Activated CD8-positive, alpha-beta memory T cell treated with anti-CD3 and anti-CD28 coated beads for 1 hour (primary cell): ENCODE measurements at regions not wholly inside any gene's neighbourhood (a gene's known extent, or its start where the extent isn't known, plus 50 kb on each side); places are given as distances from the start of the nearest gene placed in this dataset.
"Not testable (repeated sequence)": the region's sequence is repeated elsewhere in the genome, so short reads cannot be mapped to it uniquely, and the experiment has no call there.

Source experiments
- DNase-seq, 2 donors: peaks; one replicate each; pipeline ENCODE4 v3.0.0-alpha.2; 2020; ENCODE audit warnings: low read depth in 1 of 2; ENCODE audit errors: extremely low read depth in 1 of 2

DNA sequence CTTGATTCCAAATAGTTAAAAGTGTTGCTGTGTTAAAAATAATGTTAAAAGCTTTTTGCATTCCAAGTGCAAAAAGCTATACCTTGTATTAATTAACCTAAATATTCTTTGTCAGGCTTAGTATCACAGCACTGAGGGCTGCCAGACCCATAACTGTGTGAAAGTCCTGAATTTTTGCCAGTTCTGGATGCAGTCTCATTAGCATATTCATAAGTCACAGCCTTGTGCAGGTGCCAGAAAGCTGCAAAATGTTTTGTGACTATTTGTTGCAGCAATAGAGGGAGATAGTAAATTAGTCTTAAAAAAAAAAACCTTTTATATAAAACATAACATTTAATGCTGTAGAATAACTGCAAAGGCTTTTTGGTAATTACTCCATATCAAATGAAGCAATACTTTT is 56.6 kb downstream of the SLITRK1 start:
- DNase-seq = no peak

DNA sequence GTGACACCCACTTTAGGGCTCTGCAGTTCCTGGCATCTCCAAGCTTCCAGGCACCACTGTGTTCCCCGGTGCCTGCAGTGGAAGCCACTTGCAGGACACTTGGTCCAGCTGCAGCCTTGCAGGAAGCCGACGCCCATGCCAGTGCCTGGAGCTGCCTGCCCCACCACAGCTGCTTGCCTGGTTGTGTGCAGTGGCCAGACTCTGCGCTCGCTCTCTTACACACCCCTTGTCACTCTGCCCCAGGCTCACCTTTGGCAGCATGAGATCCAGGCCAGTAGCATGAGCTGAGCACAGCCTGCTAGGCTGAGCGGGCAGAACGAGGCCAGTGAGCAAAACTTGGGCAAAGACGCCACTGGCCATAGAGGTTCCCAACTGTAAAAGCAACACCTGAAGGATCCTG is 57.7 kb downstream of the SLITRK1 start:
- DNase-seq = no peak

DNA sequence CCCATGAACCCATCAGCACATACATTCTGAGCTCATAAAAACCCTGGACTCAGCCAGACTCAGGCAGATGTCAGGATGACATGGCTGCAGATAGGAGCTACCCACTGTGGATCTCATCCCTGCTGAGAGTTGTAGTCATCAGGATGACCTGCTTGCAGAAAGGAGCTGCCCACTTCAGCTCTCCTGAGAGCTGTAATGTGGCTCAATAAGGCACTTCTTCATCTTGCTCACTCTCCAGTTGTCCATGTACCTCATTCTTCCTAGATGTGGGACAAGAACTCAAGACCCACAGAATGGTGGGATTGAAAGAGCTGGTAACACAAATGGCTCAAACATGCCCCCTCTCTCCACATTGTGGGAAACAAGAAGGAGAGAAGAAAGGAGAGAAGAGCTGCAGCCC is 58.2 kb downstream of the SLITRK1 start:
- DNase-seq = no peak

DNA sequence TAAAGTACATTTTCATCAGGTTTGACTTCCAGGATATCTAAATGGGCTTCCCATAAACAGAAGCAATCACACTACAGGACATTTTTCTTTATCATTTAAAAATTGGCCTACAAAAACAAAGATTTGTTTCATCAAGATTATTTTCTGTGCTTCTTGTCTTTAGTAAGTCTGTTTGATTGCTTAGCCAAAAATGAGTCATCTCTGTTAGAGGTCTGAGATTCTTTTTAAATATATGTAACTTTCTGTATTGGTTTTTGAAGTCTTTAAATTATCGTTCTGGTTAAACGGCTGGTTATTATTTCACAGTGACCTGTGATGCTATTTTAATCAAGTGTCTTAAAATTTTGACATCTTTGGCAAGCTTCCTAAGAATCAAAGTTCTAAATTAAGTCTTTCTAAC is 62.7 kb downstream of the SLITRK1 start:
- DNase-seq = no peak

DNA sequence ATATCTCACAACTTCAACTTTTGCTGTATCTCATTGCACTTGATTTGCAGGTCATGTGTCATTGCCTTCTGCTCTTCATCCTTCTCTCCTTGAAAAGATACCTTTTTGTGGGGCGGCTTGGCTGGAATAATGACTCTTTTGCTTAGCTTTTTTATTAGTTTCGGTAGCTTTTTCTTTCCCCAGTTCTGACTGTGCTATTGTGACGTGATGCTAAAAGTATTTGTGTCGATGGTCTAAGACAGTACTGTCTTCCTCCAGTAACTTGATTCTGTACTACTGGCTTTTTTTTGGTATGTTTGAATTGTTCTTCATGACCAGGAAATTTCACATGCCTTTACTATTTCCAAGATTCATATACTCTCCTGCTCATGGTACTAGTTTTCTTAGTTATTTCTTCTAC is 63.1 kb downstream of the SLITRK1 start:
- no peak for DNase-seq

DNA sequence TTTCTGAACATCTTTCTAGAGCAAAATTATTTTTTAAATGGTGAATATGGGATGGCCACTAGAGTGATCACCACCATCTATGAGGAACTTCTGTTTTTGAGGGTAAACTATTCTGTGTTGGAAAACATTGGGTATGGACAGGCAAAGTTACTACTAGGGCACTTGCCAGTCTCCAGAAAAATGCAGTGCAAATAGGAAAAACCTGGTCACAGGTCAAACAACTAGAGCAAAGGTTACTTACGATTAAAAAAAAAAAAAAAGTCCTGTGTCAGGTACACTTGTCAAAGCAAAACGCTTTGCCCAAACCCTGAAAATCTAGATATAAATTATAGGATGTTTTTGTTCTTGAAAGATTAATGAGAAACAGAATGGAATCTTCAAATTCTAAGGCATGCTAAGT is 66.2 kb downstream of the SLITRK1 start:
- DNase-seq = no peak

DNA sequence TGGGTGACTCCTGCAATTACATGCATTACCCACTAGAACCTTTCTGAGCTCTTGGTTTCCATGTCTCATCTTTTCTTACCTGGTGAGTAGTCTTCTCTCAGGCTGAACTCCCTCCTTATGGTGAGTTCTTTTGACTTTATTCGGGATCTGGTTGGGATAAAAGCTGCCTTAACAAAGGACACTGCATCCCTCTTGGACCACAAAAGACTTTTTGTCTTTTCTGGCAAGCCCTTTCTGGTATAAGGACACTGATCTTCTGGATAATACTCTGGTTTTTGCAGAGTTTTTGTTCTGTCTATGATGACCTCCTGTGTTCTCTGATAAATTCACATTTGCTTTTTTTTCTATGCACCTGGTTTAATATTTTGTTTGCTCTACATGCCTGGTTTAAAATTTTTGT is 66.7 kb downstream of the SLITRK1 start:
- DNase-seq = no peak

DNA sequence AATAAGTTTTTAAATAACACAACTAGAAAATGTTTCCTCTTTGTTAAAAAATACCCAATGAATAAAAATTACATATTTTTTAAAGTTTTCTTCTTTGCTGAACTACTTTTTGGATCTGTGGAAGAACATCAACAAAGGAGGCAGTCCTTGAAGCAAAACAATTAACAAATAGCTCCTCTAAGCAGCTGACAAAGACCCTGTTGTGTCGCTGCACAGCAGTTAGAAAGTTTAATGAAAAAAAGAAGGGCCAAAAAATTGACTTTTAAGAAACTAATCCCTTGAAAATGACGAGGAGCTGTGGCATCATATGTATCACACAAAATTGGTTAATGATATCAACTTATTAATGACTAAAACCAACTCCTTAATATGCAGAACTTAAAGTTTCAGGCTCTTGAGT is 72.1 kb downstream of the SLITRK1 start:
- no peak for DNase-seq

DNA sequence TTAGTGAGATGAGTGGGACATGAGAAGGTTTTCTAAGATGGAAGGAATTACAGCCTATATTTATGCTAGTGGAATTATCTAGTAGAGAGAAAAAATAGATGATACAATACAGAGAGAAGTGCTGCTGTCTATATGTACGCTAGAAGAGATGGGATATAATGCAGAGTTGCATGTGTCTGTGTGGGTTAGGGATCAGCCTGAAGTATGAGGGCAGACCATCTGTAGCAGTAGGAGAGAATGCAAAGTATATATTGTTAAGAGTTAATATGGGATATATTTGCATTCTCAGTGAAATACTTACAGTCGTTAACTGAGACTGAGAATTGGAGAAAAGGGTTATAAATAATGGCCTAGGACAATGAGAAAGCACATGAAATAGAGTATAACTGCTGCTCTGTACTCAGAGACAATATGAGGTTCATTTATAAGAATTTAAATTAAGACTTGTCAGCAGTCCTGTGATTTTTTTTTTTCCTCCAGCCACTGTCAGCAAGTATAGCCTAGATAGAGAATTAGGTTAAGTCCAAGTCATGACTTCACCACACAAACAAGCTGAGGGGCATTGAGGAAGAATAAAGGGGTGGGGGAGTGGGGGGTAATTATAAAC is 77.8 kb downstream of the SLITRK1 start:
- DNase-seq = no peak

DNA sequence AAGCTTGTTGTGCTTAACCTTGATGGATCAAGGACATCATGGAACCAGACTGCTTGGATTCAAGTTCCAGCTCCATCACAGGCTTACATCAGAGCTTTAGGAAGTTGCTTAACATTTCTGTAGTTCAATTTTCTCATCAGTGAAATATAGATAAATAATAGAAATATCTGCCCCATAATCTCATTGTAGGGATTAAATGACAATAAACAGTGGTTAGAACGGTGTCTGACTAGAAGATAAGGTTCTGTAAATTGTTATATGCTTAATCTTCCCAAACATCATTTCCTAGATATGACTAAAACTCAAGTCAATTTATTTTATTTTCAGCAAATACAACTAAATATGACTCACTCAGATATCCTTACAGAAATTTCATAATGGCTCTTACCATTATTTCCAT is 83.5 kb downstream of the SLITRK1 start:
- DNase-seq = no peak

DNA sequence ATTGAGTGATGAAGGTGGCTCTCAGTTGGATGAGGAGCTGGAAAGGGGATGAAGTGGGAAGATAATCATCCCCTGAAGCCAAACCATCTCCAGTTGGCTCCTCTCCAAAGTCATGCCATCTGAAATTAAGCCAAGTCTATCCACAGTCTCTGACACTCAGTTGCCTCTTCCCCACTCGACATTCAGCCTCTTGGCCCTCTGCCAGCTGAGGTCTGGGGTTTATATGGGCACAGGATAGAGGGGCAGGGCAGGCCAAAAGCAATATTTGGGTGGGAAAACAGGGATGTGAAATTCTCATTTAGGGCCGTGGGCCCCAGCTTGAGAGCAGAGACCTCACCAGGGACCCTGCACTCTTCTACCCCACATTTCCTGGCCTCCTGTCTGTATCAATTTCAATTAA is 85.9 kb downstream of the SLITRK1 start:
- no peak for DNase-seq

DNA sequence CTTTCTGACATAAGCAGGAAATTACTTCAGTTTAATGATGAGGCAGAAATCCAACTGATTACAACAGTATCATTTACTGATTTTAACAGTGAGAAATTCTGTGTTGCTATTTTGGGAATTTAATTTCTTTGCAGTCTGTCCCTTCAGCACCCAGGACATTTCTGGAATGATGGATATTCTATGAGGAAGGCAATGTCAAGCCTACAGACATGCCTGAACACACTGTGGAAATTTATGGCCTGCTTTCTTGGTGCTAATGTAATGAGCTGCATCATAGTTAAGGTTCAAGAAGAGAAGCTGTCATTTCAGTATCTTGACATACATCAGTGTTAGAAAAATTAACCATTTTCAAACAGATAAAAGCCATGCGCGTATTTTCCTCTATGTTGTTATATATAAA is 87.7 kb downstream of the SLITRK1 start:
- no peak for DNase-seq

DNA sequence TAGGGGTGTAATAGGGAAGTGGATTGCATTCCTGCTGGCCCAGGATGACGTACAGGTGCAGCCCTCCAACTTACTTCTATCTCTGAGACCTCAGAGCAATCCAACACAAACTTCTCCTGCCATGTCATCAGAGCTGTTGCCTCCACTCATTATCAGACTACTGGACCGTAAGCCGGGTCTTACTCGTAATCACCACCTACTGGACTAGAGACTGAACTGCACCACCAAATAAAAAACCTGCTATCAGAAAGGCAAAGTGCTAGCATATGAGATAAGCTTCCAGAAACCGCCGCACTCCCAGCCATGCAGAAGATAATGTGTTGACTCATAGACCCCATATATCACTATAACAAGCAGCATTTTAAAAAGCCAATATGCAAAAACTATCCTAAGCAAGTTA is 102.0 kb downstream of the SLITRK1 start:
- no peak for DNase-seq

DNA sequence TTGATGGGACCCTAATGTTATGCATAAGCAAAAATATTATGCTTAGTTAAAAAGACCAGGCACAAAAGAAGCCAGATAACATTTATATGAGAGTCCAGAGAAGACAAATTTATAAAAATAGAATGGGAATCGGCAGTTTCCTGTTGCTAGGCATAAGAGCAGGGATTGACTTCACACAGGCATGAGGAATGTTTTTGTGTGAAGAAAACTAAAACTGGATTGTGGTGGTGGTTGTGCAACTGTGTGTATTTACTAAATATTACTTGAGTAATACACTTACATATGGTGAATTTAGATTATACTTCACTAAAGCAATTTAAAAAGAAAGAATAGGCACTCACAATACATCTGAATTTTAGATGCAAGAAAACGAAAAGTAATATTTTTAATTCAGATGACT is 108.3 kb downstream of the SLITRK1 start:
- no peak for DNase-seq

DNA sequence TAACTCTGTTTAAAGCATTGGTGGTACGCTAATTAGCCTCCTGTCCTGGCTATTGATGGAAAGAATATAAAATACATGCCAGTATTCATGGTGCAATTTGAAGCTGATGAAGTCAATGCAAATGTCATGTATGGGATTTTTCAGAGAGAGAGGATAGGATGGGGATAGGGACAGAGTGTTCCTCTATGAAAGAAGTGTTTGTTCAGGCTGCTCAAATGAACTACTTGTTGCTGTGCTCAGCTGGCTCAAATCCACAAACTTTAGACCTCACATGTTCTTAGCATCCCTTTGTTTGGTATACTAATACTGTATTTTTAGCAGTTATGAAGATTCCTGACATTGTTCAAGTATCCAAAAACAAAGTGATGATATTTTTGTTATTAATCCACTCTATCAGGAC is 116.5 kb downstream of the SLITRK1 start:
- DNase-seq = no peak

DNA sequence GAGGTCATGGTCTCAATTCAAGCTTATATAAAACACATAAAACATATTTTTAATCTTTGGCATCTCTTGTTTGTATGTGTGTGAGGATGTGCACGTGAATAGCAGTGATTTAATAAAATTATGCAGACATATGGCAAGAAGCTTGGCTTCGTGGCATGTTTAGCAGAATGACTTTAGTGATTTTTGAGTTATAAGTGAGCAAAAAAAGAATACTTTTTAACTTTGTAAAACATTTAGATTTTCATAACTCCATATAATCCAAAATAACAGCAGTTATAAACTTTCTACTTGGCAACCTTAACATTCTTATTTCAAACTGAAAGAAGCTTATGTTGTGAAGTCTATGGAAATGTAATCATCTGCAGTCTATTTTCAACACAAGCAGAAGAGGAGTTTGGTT is 120.6 kb downstream of the SLITRK1 start:
- no peak for DNase-seq

DNA sequence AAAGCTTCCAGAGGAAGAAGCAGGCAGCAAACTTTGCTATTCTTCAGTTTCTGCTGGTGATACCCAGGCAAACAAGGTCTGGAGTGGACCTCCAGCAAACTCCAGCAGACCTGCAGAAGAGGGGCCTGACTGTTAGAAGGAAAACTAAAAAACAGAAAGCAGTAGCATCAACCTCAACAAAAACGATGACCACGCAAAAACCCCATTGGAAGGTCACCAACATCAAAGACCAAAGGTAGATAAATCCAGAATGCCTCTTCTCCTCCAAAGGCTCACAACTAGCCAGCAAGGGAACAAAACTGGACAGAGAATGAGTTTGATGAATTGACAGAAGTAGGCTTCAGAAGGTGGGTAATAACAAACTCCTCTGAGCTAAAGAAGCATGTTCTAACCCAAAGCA is 127.1 kb downstream of the SLITRK1 start:
- not testable (repeated sequence) for DNase-seq

DNA sequence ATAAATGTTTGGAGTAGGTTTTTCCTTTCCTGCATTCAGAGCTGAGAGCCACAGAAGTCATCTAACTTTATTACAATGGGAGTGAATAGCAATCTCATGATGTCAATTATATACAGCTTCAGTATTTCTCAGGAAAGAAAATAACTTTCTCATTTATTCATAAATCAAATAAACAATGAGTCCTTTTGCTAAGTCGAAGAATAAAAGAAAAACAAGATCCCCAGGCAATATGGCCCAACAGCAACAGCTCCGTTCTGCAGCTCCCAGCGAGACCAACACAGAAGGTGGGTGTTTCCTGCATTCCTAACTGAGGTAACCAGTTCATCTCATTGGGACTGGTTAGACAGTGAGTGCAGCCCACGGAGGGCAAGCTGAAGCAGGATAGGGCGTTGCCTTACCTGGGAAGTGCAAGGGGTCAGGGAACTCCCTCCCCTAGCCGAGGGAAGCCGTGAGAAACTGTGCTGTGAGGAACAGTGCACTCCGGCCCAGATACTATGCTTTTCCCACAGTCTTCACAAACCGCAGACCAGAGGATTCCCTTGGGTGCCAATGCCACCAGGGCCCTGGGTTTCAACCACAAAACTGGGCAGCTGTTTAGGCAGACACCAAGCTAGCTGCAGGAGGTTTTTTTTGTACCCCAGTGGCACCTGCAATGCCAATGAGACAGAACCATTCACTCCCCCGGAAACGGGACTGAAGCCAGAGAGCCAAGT is 128.2 kb downstream of the SLITRK1 start:
- no peak for DNase-seq

DNA sequence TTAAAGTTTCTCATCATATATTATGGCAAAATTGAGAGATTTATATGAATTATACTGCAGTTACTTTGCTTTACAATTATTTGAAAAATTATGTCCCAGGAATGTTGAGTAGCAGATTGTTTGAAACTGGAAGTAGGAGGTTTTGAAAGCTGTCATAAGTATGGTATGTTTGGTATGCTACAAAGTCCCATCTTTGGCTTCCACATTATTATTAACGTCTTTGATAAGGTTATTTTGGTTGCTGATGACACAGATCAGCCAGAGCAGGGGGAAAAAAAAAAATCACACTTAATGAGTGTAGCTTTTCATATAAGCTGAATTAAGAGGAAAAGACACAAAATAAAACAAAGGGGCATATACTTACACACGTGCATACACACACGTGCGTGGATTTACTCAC is 130.1 kb downstream of the SLITRK1 start:
- no peak for DNase-seq

DNA sequence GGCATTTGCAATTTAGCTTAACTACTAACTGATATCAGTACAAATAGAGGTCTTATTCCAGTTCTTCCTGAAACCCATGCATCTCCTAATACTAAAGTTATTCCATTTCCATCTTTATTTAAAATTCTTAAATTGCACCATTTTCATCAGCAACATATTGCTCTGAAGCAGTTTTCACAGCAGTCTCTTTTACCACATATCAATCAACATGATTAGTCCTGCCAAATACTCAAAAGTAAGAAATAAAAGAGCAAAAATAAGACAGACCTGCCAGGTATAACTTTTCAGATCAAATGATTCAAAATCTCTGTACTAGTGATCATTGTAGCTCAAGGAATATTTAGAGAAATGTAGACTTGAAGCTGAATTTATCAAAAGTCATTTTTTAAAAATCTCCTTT is 141.7 kb downstream of the SLITRK1 start:
- DNase-seq = no peak

DNA sequence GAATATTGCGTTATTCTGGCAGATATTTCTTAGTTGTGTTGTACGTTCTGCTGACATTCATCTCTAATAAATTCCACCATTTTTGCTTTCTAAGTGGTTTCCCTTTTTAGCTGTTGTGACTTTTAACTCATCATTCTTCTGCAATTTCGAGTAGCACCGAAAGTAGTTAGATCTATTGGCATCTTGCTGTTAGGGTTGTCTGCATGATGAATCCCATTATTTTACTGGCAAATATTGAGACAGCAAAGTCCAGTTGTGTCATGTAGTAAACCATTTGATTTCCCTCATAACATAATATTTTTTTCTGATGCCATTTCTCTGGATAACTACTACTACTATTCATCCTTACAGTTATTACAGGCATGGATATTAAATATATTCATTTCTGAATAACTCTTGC is 143.9 kb downstream of the SLITRK1 start:
- DNase-seq = no peak

DNA sequence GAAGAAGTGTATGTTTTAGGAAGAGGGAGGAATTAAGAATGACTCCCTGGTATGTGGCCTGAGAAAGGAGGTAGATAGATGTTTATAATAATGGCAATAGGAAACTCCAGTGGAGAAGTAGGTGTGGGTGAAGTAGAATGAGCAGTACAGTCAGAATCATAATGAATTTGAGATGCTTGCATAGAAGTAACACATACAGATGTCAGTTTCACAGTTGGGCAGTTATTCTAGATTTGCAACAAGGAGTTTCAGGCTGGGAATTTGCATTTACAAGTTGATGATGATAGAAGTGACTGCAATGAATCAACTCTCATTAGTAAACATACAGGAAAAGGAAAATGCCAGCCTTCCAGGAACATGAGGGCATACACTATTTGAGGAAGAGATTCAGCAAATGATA is 149.0 kb downstream of the SLITRK1 start:
- DNase-seq = no peak

DNA sequence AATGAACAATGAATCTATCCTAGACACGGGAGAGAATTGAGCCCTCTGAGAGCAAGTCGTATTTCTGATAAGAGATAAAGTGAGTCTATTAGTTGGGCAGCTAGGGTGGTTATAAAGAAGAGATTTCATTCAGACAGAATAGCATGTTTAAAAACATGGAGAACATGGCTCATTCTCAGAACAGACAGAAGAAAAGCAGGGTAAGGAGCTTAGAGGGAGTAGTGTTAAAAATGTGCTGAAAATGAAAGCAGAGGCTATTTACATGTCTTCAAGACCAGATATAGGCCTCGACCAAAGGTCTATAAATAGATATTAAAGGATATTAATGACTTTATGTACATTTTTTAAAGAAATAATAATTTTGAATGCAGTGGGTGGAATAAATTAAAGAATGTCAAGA is 149.5 kb downstream of the SLITRK1 start:
- no peak for DNase-seq
